Fibroblast of villous mesenchyme (primary cell): ENCODE measurements at regions not wholly inside any gene's neighbourhood (a gene's known extent, or its start where the extent isn't known, plus 50 kb on each side); places are given as distances from the start of the nearest gene placed in this dataset.

ENCODE experiments used
- DNase-seq: peaks from one replicate; pipeline ENCODE4 v3.0.0-alpha.2; 2010; ENCODE audit warnings: low read depth
- H3K4me3 ChIP-seq: 2 replicates; pipeline ENCODE4 v1.5.1; 2011; ENCODE audit warnings: low read depth, mild to moderate bottlenecking, low read length
- TF ChIP-seq, protein P1 (sequence below): IDR thresholded peaks from 2 replicates; pipeline ENCODE4 v1.5.1; 2012; ENCODE audit warnings: low read depth, mild to moderate bottlenecking, low read length; ENCODE audit not compliant: insufficient read depth

DNA sequence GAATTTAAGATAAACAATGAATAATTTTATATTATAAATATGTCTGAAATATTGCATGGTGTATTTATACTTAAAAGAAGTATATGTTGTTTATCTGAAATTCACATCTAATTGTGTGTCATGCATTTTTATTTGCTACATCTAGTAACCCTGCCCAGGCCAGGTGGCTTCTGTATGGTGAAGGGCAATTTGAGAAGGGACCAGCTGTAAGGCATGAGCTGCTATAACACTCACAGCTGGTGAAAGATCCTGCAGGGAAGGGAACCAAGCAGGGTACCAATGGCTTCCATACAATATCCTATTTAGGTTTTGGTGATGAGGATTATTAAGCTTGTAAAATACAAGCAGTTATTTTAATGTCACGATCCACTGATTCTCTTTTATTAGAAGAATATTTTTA, 921.8 kb upstream of the GJE1 start:
- no peak overlapping the region for H3K4me3 ChIP-seq
- TF ChIP-seq, protein P1, sequence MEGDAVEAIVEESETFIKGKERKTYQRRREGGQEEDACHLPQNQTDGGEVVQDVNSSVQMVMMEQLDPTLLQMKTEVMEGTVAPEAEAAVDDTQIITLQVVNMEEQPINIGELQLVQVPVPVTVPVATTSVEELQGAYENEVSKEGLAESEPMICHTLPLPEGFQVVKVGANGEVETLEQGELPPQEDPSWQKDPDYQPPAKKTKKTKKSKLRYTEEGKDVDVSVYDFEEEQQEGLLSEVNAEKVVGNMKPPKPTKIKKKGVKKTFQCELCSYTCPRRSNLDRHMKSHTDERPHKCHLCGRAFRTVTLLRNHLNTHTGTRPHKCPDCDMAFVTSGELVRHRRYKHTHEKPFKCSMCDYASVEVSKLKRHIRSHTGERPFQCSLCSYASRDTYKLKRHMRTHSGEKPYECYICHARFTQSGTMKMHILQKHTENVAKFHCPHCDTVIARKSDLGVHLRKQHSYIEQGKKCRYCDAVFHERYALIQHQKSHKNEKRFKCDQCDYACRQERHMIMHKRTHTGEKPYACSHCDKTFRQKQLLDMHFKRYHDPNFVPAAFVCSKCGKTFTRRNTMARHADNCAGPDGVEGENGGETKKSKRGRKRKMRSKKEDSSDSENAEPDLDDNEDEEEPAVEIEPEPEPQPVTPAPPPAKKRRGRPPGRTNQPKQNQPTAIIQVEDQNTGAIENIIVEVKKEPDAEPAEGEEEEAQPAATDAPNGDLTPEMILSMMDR = no peak
- no peak for DNase-seq

DNA sequence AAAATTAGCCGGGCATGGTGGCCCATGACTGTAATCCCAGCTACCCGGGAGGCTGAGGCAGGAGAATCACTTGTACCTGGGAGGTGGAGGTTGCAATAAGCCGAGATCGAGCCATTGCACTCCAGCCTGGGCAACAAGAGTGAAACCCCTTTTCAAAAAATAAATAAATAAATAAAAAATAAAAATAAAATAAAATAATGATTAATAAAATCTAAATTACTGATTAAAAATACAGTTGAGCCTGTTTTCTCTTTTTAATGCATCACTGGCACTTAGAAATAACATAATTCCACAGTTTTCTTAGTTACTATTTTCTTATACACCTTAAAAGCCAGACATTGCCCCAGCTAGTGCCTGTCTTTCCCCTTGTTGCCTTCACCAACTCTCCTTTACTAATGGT, 922.8 kb upstream of the GJE1 start:
- DNase-seq = no peak
- no peak overlapping the region for H3K4me3 ChIP-seq
- TF ChIP-seq, protein P1 = no peak

DNA sequence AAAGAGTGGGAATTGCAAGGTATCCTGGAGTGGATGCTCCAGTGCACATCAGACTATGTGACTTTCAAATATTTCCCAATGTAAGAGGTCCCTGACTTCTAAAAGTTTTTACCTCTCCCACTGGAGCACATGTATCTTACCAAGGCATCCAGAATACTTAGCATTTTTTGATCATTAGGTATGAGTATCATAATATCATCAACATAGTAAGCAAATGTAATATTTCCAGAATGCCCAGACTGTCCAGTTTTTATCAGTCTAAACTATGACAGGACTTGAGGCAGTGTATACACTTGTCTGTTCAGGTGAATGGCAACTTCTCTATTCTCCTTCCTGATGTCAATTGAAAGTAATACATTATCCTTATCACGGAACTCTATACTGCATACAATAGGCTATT, 924.6 kb upstream of the GJE1 start:
- TF ChIP-seq, protein P1 = no peak

DNA sequence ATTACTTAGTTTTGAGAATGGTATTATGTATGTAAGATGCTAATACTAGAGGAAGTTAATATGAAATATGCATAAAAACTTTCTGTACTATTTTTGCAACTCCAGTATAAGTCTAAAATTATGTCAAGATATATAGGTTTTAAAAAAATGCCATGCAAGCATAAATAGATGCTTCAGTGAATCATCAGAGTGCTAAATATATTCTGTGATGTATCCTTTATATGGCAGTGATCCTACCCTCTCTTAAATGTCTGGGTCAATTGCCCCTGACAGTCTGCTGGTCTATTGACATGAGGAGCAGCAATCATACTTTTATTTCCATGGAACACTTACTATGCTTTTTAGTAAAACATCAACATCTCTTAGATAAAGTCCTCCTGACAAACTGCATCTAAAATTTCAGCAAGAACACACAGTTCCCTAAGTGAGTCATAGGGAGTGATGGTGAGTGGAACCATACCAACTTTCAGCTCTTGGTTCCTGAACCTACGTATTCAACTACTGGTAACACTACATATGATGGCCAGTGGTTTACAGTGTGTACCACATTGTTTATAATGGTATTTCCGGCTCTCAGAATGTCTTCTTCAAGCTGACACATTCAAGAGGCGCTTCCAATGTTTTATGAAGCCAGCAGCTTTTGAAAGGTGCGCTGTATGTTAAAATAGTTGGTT, 928.7 kb upstream of the GJE1 start:
- H3K4me3 ChIP-seq = no peak overlapping the region
- peak; percentile 74 for DNase-seq
- TF ChIP-seq, protein P1 = no peak

More for the DNA sequence above, 924.6 kb upstream of the GJE1 start:
- DNase-seq = no peak
- no peak overlapping the region for H3K4me3 ChIP-seq

DNA sequence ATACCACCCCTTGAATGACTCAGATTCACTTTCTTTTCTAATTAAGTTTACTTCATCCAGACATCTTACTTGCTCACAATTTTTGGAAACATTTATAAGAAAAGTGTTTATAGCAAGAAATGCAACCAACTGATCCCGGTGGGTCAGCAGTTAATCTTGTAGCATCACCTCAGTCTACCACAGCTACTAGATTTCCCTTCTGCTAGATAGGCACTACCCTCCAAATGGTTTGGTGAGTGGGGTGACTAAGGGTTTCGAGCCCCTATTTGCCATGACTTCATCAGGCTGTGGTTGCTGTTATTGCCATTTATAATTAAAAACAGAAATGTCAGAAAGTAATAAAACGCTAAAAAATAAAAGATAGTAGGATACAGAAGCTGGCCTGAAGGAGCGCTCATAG, 930.1 kb upstream of the GJE1 start:
- H3K4me3 ChIP-seq = no peak overlapping the region
- no peak for DNase-seq
- TF ChIP-seq, protein P1 = no peak

DNA sequence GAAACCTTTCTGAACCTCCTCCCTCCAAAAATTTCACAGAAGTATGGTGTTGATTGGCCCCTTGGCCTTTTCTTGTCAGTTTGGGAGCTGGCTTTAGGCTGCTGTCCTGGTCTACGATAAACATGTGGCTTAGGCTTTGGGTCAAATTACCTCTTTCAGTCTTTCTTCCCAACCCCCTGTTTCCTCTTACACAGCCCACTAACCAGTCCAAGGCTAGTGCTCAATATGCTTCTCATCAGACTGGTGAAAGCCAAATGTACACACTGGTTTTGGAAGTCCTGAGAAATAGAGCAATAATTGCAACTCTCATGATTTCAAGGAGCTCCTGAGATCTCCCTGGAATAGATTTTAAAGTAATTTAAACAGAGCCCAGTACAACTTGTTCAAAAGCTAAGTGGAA, 933.7 kb upstream of the GJE1 start:
- no peak overlapping the region for H3K4me3 ChIP-seq
- TF ChIP-seq, protein P1 = no peak
- DNase-seq = peak; percentile 75
